ENCODE measurements at regions not wholly inside any gene's neighbourhood (a gene's known extent, or its start where the extent isn't known, plus 50 kb on each side); places are given as distances from the start of the nearest gene placed in this dataset.
"Not testable (repeated sequence)": the region's sequence is repeated elsewhere in the genome, so short reads cannot be mapped to it uniquely, and the experiment has no call there.

- Mint-ChIP-seq H3K27ac (no peak overlapping the region), H3K36me3 (ENCODE audit: low read depth) (no peaks in the 10 kb centered on the region), H3K27me3 (peaks cover 11% of the 10 kb centered on the region), H3K4me3 (no peak overlapping the region), H3K9me3 (no peaks in the 10 kb centered on the region), H3K4me1 (ENCODE audit: low read depth) (no peaks in the 10 kb centered on the region)
- no peaks in the 10 kb centered on the region for H3K9me3 ChIP-seq (ENCODE audit: control insufficient read depth in 1 of 2, insufficient read depth in 1 of 2, low read length in 2 of 2)
- peaks cover 0 to 3% of the 10 kb centered on the region in 2 experiments for H3K27me3 ChIP-seq (ENCODE audit: control insufficient read depth in 1 of 2, insufficient read depth in 2 of 2, low read length in 2 of 2)
- intact Hi-C loops (cut with DNase I, micrococcal nuclease), result no loop called here
- H3K36me3 ChIP-seq (ENCODE audit: insufficient read depth, low read length), result no peaks in the 10 kb centered on the region
- CTCF ChIA-PET, result no interaction called here
- ATAC-seq (ENCODE audit: poor library complexity) (no peak), DNase-seq (no peak)
- no peak overlapping the region for H3K27ac ChIP-seq (ENCODE audit: low read depth in 1 of 2, low read length in 2 of 2)
- no peak overlapping the region for H3K4me3 ChIP-seq (ENCODE audit: low read length)
- H3K4me1 ChIP-seq (ENCODE audit: insufficient read depth, low read length), result no peaks in the 10 kb centered on the region
- POLR2A ChIA-PET, result no interaction called here
- TF ChIP-seq CTCF (IDR thresholded peaks at IDR 0.05), result no peak
Observed at GRCh38 chr10:28479927-28480627, 52.8 kb upstream of the WAC start.

- Mint-ChIP-seq H3K4me1 (ENCODE audit: low read depth) (no peaks in the 10 kb centered on the region), H3K27ac (no peak overlapping the region), H3K9me3 (no peaks in the 10 kb centered on the region), H3K4me3 (no peak overlapping the region), H3K36me3 (ENCODE audit: low read depth) (no peaks in the 10 kb centered on the region), H3K27me3 (peaks cover 11% of the 10 kb centered on the region)
- intact Hi-C loops (cut with DNase I, micrococcal nuclease), result no loop called here
- DNase-seq (no peak), ATAC-seq (ENCODE audit: poor library complexity) (no peak)
- ChIA-PET CTCF (no interaction called here), POLR2A (no interaction called here)
- Histone ChIP-seq H3K4me1 (ENCODE audit: insufficient read depth, low read length) (no peaks in the 10 kb centered on the region), H3K4me3 (ENCODE audit: low read length) (no peak overlapping the region), H3K9me3 (ENCODE audit: control insufficient read depth in 1 of 2, insufficient read depth in 1 of 2, low read length in 2 of 2) (no peaks in the 10 kb centered on the region), H3K27ac (ENCODE audit: low read depth in 1 of 2, low read length in 2 of 2) (no peak overlapping the region), H3K27me3 (ENCODE audit: control insufficient read depth in 1 of 2, insufficient read depth in 2 of 2, low read length in 2 of 2) (peaks cover 0 to 3% of the 10 kb centered on the region in 2 experiments), H3K36me3 (ENCODE audit: insufficient read depth, low read length) (no peaks in the 10 kb centered on the region)
- TF ChIP-seq CTCF (IDR thresholded peaks at IDR 0.05), result no peak
Observed at GRCh38 chr10:28480628-28480965, 52.3 kb upstream of the WAC start.

GRCh38 chr10:28481346-28481745 is 51.6 kb upstream of the WAC start:
- H3K4me1 ChIP-seq (ENCODE audit: insufficient read depth, low read length); H3K4me1 Mint-ChIP-seq (ENCODE audit: low read depth); H3K36me3 ChIP-seq (ENCODE audit: insufficient read depth, low read length); H3K4me3 Mint-ChIP-seq; CTCF ChIA-PET; intact Hi-C loops (cut with DNase I, micrococcal nuclease); H3K27me3 ChIP-seq (ENCODE audit: control insufficient read depth in 1 of 2, insufficient read depth in 2 of 2, low read length in 2 of 2); H3K27ac Mint-ChIP-seq; POLR2A ChIA-PET; H3K4me3 ChIP-seq (ENCODE audit: low read length); ATAC-seq (ENCODE audit: poor library complexity); H3K27ac ChIP-seq (ENCODE audit: low read depth in 1 of 2, low read length in 2 of 2); H3K9me3 Mint-ChIP-seq; H3K9me3 ChIP-seq (ENCODE audit: control insufficient read depth in 1 of 2, insufficient read depth in 1 of 2, low read length in 2 of 2); H3K36me3 Mint-ChIP-seq (ENCODE audit: low read depth): not testable (repeated sequence)
- DNase-seq, result peak in 2 of 14 experiments; percentile 18 to 21
- H3K27me3 Mint-ChIP-seq, result peaks cover 11% of the 10 kb centered on the region

GRCh38 chr10:28481968-28482367 is 51.0 kb upstream of the WAC start:
- intact Hi-C loops (cut with DNase I, micrococcal nuclease), result no loop called here
- POLR2A ChIA-PET, result no interaction called here
- CTCF ChIA-PET, result no interaction called here
- H3K4me1 ChIP-seq (ENCODE audit: insufficient read depth, low read length), result no peaks in the 10 kb centered on the region
- Mint-ChIP-seq H3K27me3 (peaks cover 11% of the 10 kb centered on the region), H3K36me3 (ENCODE audit: low read depth) (no peaks in the 10 kb centered on the region), H3K9me3 (no peaks in the 10 kb centered on the region), H3K27ac (no peak overlapping the region), H3K4me1 (ENCODE audit: low read depth) (no peaks in the 10 kb centered on the region), H3K4me3 (no peak overlapping the region)
- no peaks in the 10 kb centered on the region for H3K9me3 ChIP-seq (ENCODE audit: control insufficient read depth in 1 of 2, insufficient read depth in 1 of 2, low read length in 2 of 2)
- no peak for TF ChIP-seq CTCF (IDR thresholded peaks at IDR 0.05)
- DNase-seq, result no peak
- no peak for ATAC-seq (ENCODE audit: poor library complexity)
- no peaks in the 10 kb centered on the region for H3K36me3 ChIP-seq (ENCODE audit: insufficient read depth, low read length)
- no peak overlapping the region for H3K4me3 ChIP-seq (ENCODE audit: low read length)
- peaks cover 0 to 3% of the 10 kb centered on the region in 2 experiments for H3K27me3 ChIP-seq (ENCODE audit: control insufficient read depth in 1 of 2, insufficient read depth in 2 of 2, low read length in 2 of 2)
- H3K27ac ChIP-seq (ENCODE audit: low read depth in 1 of 2, low read length in 2 of 2), result no peak overlapping the region

Data from CD4-positive, alpha-beta T cell (primary cell).